Fibroblast of peridontal ligament (primary cell): ENCODE measurements at regions not wholly inside any gene's neighbourhood (a gene's known extent, or its start where the extent isn't known, plus 50 kb on each side); places are given as distances from the start of the nearest gene placed in this dataset.
"Not testable (repeated sequence)": the region's sequence is repeated elsewhere in the genome, so short reads cannot be mapped to it uniquely, and the experiment has no call there.

Experiments used
- DNase-seq: peaks from one replicate; pipeline ENCODE4 v3.0.0-alpha.2; 2010; ENCODE audit errors: extremely low read depth

DNA sequence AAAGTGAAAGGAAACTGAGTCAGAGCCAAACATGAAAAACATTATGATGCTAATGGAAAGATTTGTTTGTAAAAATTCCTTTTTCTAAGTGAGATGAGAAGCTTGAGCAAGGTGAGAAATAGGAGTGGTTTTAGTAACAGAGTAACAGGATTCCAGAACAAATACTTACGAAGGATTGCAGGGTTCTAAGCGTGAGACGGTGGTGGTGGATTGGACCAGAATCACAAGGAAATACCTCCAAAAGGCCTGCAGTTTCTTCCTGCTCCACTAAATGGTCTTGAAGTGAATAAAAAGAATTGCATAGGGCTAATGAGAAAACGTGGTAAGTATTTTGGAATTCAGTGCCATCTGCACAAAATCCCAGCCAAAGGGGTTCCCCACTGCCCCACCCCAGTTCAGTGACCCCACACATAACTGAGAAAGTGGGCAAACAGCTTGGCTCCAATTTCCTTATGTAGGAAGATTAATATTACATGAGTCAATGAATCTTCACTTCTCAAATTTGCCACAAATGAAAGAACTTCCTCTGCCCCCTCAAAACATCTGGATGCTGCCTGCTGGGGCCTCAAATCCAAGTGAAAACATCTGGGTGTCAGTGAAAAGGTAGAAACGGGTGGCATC, 283.8 kb upstream of the NR2F2 start:
- peak; percentile 65 for DNase-seq

DNA sequence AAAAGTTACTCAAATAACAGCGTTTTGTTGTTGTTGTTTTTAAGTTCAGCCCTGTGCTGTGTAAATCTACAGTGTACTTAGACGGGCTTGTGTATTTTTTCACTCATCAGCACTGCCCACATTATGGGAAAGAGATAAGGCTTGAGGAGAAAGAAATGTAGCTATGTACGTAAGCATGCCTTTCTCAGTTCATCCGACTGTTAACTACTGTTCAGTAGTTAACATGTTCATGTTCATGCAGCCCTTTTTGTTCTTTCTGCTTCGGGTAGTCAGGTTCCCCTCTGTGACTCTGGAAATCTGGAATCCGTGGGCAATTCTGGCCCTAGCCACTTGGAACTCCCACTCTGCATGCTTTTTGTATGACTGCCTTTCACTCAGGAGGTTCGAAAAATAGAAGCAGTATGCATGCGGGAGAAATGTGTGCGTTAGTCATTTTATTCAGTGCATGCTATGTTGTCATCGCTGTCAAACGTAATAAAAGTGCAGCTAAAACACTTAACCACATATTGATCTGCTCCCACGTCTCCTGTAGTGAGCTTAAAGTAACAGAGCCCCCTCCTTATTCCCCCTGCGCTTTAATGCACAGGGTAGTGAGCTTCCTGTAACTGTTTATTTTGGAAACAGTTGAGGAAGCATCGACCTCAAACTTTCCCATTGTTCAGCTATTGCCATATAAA, 283.1 kb upstream of the NR2F2 start:
- DNase-seq: peak; percentile 96

DNA sequence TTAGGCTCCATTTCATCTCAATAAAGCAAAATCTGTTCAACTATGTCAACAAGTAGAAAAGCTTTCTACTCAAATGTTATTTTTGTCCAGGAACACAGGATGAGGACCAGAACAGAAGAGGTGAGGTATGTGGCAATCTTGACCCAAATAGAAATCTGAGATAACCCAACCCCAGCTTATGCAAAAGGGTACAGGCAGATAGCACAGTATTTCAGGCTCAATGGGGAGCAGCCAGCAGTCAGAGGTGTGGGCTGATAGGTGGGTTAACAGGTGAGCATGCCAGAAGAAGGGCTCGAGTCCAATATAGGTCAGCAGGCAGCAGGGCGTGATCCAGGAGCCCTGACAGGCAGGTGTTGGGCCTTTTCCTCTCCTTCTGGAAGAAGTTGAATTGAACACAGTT, 281.2 kb upstream of the NR2F2 start:
- DNase-seq: no peak

DNA sequence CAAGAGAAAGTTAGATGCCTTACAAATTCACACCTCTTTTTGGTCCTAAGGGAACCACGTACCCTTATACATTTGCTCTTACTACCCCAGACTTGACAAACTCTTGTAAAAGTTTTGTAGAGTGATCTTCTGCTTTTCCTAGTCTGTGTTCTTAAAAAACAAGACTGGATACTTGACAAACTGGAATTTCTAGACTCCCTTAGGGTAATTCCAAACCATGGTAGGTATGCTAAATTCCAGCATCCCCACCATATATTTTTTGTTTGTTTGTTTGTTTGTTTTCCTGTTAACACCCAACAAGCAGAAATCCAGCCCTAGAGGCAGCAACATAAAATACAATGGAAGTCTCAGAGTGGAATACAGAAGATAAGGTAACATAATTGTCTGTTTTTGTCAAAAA, 280.7 kb upstream of the NR2F2 start:
- no peak for DNase-seq

DNA sequence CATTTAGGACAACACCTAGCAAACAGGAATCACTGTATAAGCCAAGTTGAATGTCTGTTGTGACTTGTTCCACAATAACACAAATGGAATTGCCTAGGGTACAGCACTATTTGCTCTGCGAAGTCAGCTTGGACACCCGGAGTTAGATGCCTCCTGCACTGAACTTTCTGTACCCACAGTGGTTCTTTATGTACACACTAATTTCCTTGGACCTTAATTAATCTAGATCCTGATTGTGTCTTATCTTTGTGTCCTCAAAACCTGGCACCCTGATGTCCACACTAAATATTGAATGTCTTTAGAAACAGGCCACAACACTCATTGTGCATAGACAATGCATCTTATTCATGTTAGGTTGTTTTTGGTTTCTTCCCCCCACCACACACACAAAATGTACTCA, 278.9 kb upstream of the NR2F2 start:
- no peak for DNase-seq

DNA sequence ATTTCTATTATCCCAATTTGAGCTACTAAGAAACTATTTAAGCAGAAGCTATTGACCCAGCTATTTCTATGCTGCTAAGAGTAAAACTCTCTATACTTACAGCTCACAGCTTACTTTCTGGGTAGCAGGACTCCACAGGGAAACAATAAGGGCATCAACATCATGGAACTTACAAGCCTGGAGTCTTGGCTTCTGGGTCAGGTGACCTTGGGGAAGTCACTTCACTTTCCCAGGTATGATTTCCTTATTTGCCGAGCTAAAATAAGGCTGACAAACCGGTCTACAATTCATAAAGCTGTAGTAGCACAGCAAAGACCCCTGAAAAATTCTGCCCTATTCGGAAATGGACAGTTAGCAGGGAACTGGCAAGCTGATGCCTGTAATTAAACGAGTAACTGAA, 278.3 kb upstream of the NR2F2 start:
- no peak for DNase-seq

DNA sequence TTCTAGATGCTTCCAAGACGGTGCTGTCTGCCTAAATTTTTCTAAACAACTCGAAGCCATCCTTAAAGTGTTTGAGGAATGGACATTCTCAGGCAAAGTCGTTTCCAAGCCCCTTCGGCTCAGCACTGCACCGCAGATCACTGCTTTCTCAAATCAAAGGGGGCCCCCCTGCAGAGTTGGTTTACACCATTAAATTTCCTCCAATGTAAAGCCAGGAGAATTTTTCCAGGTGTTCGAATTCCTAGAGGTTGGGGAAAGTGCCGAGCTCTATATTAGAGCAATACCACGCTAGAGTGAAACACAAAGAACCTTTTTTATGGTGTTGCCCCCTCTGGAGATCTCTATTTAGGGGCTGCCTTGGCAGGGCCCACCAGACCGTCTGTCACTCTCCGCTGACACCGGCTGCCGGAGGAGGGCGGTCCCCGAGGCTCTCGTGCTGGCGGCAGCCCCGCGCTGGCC, 277.9 kb upstream of the NR2F2 start:
- DNase-seq: no peak

DNA sequence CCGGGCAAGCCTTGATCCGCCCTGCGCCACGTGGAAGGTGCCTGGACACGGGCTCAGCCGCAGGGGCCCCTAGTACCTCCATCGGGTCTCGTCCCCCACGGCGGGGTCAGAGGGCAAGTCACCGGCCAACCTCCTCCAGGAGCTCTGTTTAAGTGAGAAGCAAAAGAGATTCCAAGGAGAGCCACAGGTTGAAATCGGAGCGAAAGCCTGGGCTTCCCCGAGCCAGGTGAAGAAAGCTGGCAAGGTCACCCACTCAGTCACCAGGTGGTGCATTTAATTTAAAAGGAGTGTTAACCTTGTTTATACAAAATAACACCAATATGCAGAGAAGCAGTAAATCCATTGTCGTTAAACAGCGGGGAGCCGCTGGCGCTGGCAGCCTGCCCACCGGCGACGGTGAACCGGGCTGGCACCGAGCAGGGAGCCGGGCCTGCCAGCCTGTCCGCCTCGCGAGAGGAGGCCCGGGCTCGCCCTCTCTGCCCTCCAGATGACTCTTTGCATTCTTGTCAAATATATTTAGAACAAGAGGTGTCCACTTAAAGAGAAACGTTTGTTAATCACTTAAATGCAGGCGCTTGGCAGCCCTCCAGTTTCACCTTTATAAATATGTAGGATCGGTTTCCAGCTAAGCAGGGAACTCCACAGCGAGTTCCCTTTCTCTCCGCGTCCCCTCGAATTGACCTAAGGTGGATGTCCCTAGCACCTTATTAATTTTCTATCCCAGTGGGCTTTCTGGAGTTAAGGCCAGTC, 277.3 kb upstream of the NR2F2 start:
- no peak for DNase-seq

DNA sequence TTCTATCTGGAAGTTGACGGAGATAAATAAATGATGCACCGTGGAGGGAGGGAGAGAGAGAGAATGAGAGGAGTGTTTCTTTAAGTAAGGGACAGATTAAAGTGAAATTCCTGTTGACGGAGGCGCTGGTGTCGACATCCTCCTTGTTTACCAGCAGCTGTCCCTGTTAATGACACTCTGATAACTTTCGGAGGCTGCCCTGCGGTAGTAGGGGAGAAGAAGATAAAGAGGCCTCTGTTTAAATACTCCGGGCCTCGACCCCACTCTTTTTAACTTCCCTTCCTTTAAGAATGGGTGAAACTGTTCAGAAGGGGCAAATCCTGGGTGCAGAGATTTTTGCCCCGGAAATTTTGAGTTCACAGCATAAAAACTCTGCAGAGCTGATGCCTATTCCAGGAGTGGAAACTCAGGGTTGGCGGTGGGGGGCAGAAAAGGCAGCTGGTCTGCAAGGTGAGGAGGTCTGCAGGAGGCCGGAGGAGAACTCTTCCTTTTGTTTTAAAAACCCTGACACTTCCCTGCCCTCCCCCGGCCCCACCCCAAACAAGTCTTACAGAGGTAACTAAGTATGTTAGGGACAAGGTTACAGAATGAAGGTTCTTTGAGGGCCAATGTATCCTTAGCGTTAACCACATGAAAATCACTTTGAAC, 276.6 kb upstream of the NR2F2 start:
- no peak for DNase-seq

DNA sequence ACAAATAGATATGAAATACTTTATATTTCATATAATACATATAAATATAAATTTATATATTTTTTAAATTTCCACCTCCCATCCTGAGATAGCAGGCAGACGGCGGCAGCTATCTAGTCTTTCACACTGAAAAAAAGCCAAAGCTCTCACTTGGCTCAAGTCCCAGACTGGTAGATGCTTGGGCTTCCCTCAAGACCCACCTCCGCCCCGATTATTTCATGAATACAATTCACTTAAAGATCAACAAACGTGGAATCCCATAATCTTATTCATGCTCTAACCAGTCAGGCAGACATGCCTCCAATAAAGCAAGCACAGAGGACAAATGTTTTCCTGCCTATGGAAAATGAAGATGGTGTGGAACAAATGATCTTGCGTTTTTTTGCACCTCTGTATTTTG, 275.9 kb upstream of the NR2F2 start:
- no peak for DNase-seq

DNA sequence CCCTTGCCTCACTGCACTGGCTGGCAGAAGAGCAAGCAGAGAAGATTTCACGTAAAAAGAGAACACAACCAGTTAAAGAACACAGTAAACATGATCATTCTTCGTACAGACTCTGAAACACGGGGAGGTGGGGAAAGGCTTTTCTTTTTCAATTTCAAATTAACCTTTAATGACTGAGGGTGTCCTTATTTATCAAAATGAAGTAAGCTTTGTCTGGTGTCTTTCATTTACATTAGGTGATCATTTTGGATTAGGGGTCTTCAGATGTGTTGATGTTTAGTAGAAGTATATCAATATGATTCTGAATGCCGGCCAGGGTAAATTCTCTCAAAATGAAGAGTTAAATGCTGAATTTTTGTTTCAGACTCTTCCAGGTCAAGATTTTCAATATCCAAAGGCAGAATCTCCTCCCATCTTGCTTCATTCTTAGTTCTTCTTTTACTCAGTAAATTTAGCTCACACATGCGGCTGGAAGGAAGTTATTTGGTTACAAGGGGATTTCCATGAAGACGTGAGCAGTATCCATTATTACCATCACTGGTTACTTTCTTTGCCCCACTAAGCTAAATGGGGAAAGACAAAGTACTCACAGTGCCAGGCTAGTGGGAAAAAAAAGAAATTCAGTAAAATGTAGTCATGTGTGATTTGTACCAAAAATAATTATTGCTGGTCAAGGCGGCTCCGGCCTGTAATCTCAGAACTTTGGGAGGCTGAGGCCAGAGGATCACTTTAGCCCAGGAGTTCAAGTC, 272.2 kb upstream of the NR2F2 start:
- peak; percentile 32 for DNase-seq

DNA sequence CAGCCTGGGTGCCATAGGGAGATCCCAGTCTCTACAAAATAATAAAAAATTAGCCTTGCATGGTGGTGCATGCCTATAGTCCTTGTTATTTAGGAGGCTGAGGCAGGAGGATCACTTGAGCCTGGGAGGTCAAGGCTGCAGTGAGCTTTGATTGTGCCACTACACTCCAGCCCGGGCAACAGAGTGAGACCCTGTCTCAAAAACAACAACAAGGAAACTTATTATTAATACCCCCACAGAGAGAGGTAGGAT, 271.7 kb upstream of the NR2F2 start:
- DNase-seq: not testable (repeated sequence)

DNA sequence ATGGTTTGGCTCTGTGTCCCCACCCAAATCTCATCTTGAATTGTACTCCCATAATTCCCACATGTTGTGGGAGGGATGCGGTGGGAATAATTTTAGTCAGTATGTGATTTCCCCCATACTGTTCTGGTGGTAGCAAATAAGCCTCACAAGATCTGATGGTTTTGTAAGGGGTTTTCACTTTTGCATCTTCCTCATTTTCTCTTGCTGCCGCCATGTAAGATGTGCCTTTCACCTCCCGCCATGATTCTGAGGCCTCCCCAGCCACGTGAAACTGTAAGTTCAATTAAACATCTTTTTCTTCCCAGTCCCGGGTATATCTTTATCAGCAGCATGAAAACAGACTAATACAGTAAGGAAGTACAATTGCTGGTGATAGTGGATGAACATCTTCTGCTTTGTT, 269.9 kb upstream of the NR2F2 start:
- DNase-seq: not testable (repeated sequence)

DNA sequence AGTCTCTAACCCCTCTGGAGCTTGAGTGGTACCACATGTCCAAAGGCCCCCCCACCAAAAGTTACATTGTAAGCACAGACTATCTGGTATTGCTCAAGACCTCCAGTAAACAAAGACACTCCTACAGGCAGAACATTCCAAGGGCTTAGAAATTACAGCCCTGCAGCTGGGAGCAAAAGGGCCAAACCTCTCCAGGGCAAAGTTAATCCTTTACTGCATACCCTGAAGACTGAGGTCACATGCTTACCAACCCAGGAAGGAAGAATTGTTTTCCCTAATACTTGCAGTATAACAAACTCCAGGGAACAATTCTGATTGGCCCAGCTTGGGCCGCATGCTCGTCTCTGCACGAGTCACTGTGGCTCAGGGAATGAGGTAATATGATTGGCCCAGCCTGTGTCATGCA, 266.1 kb upstream of the NR2F2 start:
- DNase-seq: peak; percentile 38

DNA sequence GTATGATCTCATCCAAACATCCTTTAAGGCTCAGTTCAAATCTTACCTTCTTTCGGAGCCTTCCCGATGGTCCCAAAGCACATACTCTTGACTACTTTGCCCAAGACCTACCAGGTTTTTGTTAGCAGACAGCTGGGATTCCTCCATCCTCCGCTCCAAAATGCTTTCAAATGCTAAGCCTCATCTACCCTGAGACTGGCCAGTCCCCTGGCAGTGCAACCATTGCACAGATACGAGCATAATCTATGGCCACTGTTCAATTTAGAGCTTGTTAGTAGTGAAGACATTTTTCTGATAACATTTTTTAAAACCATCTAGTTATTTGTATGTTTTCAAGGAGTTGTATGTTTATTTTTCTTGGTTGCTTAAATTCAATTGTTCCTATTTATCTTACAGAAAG, 264.4 kb upstream of the NR2F2 start:
- DNase-seq: no peak

DNA sequence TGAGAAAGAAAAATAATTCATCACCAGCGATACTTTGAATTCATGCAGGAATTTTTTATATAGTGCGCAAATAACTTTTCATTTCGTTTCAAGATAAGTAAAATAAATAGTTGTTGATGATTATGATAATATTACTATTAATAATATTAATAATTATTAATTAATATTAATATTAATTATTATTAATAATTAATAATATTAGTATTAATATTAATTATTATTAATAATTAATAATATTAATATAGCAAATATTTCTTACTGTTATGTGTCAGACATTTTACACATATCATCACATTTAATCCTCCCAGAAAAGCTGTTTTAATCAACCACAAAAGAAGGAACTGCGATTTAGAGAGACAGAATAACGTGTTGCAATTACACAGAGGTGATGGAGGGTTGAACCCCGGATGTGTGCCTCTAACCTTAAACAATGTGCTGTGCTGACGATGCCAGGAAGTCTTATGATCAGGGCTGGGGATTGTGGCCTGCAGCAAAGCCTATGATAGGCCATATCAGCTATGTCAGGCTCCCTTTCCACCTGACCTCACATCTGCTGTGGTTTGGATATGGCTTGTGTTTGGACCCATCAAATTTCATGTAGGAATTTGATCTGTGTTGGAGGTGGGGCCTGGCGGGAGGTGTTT, 263.5 kb upstream of the NR2F2 start:
- no peak for DNase-seq

DNA sequence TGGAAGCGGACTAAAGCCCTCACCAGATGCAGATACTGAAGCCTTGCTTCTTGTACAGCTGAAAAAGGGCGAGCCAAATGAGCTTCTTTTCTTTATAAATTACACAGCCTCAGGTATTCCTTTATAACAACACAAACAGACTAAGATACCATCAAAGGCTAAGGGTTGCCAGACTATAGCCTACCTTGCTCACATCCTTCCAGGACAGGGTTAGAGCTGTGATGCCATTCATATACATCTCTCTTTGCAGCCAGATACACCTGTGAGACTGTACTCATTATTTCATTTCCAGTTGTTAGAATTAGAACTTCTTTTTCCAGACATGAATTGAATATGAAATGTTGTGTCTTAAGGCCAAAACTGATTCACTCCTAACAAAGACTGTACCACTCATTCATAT, 262.8 kb upstream of the NR2F2 start:
- DNase-seq: no peak

DNA sequence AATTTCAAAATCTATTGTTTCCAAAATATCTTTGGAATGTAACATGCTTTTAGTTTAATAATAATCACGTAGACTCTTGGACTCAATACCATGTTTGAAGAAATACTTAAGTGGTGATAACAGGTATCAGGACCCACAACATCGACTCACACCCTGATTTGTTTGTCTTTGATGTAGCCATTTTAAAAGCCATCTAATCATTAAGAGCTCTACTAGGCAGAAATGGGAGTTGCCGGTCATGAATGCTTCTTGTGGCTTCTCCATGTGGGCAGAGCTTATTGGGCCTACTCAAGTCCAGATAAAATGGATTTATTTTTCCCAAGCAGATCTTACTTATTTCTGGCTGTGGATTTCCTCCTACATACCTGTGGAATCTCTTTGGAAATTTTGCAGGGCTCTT, 261.6 kb upstream of the NR2F2 start:
- DNase-seq: no peak

DNA sequence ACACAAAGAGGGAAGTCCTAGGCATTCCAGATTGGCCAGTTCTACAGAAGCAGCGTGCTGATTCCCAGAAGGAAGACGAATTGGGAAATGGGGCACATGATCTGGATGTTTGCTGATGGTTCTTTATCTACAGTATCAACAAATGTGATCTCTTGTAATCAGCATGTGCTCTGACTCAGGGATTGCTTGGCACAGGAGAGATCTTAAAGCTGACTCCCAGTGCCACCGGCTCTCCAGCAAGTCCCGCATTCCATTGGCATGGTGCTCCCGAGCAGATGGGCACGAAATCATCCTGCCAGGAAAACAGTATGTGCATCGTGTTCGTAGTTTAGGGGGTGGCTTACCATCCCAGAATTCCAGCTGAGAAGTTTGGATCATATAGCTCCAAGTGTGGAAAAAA, 259.9 kb upstream of the NR2F2 start:
- DNase-seq: no peak

DNA sequence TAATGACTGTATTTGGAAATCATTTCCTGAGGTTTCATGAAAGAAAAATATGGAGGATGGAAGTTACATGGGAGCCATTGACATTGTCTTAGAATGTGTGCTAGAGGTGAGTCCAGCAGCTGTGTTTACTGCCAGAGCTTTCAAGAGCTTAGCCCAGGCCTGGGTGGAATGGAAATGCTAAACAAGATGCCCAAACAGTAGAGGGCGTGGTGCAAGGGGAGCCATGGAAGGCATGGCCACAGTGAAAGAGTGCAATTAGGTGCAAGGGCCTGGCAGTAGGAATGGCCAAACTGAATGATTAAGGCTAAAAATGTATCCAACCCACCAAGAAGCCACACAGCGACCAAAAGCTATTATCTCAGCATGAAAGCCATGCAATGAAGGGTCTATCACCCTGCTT, 257.7 kb upstream of the NR2F2 start:
- DNase-seq: no peak

DNA sequence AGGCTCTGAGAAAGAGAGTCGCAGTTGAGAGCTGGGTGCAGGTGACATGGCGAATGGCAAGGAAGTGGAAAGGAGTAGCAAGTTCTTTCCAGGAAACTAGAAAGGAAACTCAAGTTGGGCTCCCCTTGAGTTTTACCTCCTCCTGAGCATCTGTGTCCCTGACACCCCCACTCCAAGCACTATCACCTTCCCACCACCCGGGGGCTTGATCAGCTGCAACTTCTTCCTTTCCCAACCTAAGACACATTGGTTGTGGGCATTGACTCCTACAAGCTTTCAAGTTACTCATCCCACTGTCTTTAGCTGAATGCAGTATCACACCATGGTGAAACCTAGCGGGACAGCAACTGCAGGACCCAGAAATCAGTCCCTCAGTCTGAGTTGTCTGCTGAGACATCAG, 256.6 kb upstream of the NR2F2 start:
- DNase-seq: no peak

DNA sequence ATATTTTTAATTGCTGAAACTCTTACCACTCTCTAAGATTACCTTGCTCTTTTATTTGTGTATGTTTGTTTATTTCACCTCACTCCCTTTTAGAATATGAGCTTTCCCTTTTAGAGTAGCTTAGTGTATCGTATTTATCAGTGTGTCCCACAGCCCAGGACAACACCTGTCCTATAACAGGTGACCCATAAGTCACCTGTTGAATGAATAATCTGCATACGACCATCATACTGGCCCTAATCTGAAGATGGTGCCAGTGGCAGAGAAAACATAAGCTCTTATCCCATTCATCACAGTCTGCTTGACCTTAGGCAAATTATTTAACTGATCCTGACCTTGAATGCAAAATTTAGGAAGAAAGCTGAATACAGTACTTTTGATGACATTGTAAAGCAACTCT, 254.6 kb upstream of the NR2F2 start:
- DNase-seq: no peak
